ENCODE measurements at regions not wholly inside any gene's neighbourhood (a gene's known extent, or its start where the extent isn't known, plus 50 kb on each side); places are given as distances from the start of the nearest gene placed in this dataset.

GRCh38 chr12:124721501-124722162, 142.0 kb downstream of the SCARB1 start:
- H2AFZ ChIP-seq: no peak overlapping the region
- no peaks in the 10 kb centered on the region for H3K4me1 ChIP-seq
- no peak overlapping the region for H3K27ac ChIP-seq
- H3K9ac ChIP-seq: no peak overlapping the region
- no peaks in the 10 kb centered on the region for H3K79me2 ChIP-seq
- no peaks in the 10 kb centered on the region for H3K27me3 ChIP-seq (ENCODE audit: control insufficient read depth, insufficient read depth, low read length)
- H3K36me3 ChIP-seq (ENCODE audit: control insufficient read depth, insufficient read depth, low read length): no peaks in the 10 kb centered on the region
- TF ChIP-seq CTCF (IDR thresholded peaks at IDR 0.05): no peak
- no peak overlapping the region for H3K4me3 ChIP-seq (ENCODE audit: low read depth, low read length)
- no peak overlapping the region for H3K4me2 ChIP-seq (ENCODE audit: low read length)
- H3K9me3 ChIP-seq (ENCODE audit: control insufficient read depth, low read length): no peaks in the 10 kb centered on the region

GRCh38 chr12:124720681-124721500, 142.8 kb downstream of the SCARB1 start:
- Histone ChIP-seq H3K9me3 (ENCODE audit: control insufficient read depth, low read length) (no peaks in the 10 kb centered on the region), H3K36me3 (ENCODE audit: control insufficient read depth, insufficient read depth, low read length) (no peaks in the 10 kb centered on the region), H3K79me2 (no peaks in the 10 kb centered on the region), H3K4me3 (ENCODE audit: low read depth, low read length) (no peak overlapping the region), H3K27me3 (ENCODE audit: control insufficient read depth, insufficient read depth, low read length) (no peaks in the 10 kb centered on the region), H3K9ac (no peak overlapping the region), H2AFZ (peak overlapping the region; percentile 15), H3K4me2 (ENCODE audit: low read length) (peak overlapping the region; percentile 19), H3K27ac (no peak overlapping the region), H3K4me1 (no peaks in the 10 kb centered on the region)
- TF ChIP-seq CTCF (IDR thresholded peaks at IDR 0.05): no peak

- H3K36me3 ChIP-seq (ENCODE audit: control insufficient read depth, insufficient read depth, low read length): no peaks in the 10 kb centered on the region
- no peak overlapping the region for H3K27ac ChIP-seq
- peak overlapping the region; percentile 15 for H2AFZ ChIP-seq
- peak overlapping the region; percentile 19 for H3K4me2 ChIP-seq (ENCODE audit: low read length)
- no peak overlapping the region for H3K9ac ChIP-seq
- no peaks in the 10 kb centered on the region for H3K27me3 ChIP-seq (ENCODE audit: control insufficient read depth, insufficient read depth, low read length)
- H3K79me2 ChIP-seq: no peaks in the 10 kb centered on the region
- H3K9me3 ChIP-seq (ENCODE audit: control insufficient read depth, low read length): no peaks in the 10 kb centered on the region
- TF ChIP-seq CTCF (IDR thresholded peaks at IDR 0.05): no peak
- no peaks in the 10 kb centered on the region for H3K4me1 ChIP-seq
- no peak overlapping the region for H3K4me3 ChIP-seq (ENCODE audit: low read depth, low read length)
Observed at GRCh38 chr12:124720004-124720680, 143.5 kb downstream of the SCARB1 start.

- no peaks in the 10 kb centered on the region for H3K27me3 ChIP-seq (ENCODE audit: control insufficient read depth, insufficient read depth, low read length)
- H3K4me2 ChIP-seq (ENCODE audit: low read length): no peak overlapping the region
- H3K9ac ChIP-seq: no peak overlapping the region
- H3K36me3 ChIP-seq (ENCODE audit: control insufficient read depth, insufficient read depth, low read length): no peaks in the 10 kb centered on the region
- H3K4me3 ChIP-seq (ENCODE audit: low read depth, low read length): no peak overlapping the region
- H3K79me2 ChIP-seq: no peaks in the 10 kb centered on the region
- no peaks in the 10 kb centered on the region for H3K9me3 ChIP-seq (ENCODE audit: control insufficient read depth, low read length)
- H3K4me1 ChIP-seq: no peaks in the 10 kb centered on the region
- no peak for TF ChIP-seq CTCF (IDR thresholded peaks at IDR 0.05)
- H2AFZ ChIP-seq: no peak overlapping the region
- H3K27ac ChIP-seq: no peak overlapping the region
Observed at GRCh38 chr12:124719231-124719630, 144.4 kb downstream of the SCARB1 start.
